ENCODE measurements at regions not wholly inside any gene's neighbourhood (a gene's known extent, or its start where the extent isn't known, plus 50 kb on each side); places are given as distances from the start of the nearest gene placed in this dataset.

GRCh38 chr10:4515721-4516120 is 310.3 kb upstream of the AKR1E2 start:
- Histone ChIP-seq H3K27me3 (ENCODE audit: insufficient read depth, low read length) (no peaks in the 10 kb centered on the region), H3K4me1 (ENCODE audit: insufficient read depth, low read length) (no peaks in the 10 kb centered on the region), H3K9ac (ENCODE audit: low read depth, low read length) (no peak overlapping the region), H3K9me3 (ENCODE audit: insufficient read depth, low read depth, low read length) (no peaks in the 10 kb centered on the region), H3K36me3 (ENCODE audit: insufficient read depth, low read depth, low read length) (no peaks in the 10 kb centered on the region), H3K27ac (ENCODE audit: low read length) (no peak overlapping the region), H3K4me3 (ENCODE audit: low read length) (no peak overlapping the region)

- no peak overlapping the region for H3K27ac ChIP-seq (ENCODE audit: low read length)
- H3K4me3 ChIP-seq (ENCODE audit: low read length): no peak overlapping the region
- no peaks in the 10 kb centered on the region for H3K36me3 ChIP-seq (ENCODE audit: insufficient read depth, low read depth, low read length)
- no peaks in the 10 kb centered on the region for H3K27me3 ChIP-seq (ENCODE audit: insufficient read depth, low read length)
- H3K9ac ChIP-seq (ENCODE audit: low read depth, low read length): no peak overlapping the region
- H3K9me3 ChIP-seq (ENCODE audit: insufficient read depth, low read depth, low read length): no peaks in the 10 kb centered on the region
- no peaks in the 10 kb centered on the region for H3K4me1 ChIP-seq (ENCODE audit: insufficient read depth, low read length)
These were observed 311.4 kb upstream of the AKR1E2 start for GRCh38 chr10:4514445-4515108.

- H3K27me3 ChIP-seq (ENCODE audit: insufficient read depth, low read length): no peaks in the 10 kb centered on the region
- H3K9me3 ChIP-seq (ENCODE audit: insufficient read depth, low read depth, low read length): no peaks in the 10 kb centered on the region
- no peak overlapping the region for H3K4me3 ChIP-seq (ENCODE audit: low read length)
- no peaks in the 10 kb centered on the region for H3K36me3 ChIP-seq (ENCODE audit: insufficient read depth, low read depth, low read length)
- H3K9ac ChIP-seq (ENCODE audit: low read depth, low read length): no peak overlapping the region
- no peak overlapping the region for H3K27ac ChIP-seq (ENCODE audit: low read length)
- no peaks in the 10 kb centered on the region for H3K4me1 ChIP-seq (ENCODE audit: insufficient read depth, low read length)
These were observed 313.3 kb upstream of the AKR1E2 start for GRCh38 chr10:4512671-4513240.

- H3K9me3 ChIP-seq (ENCODE audit: insufficient read depth, low read depth, low read length): no peaks in the 10 kb centered on the region
- H3K27ac ChIP-seq (ENCODE audit: low read length): no peak overlapping the region
- H3K27me3 ChIP-seq (ENCODE audit: insufficient read depth, low read length): no peaks in the 10 kb centered on the region
- no peaks in the 10 kb centered on the region for H3K36me3 ChIP-seq (ENCODE audit: insufficient read depth, low read depth, low read length)
- H3K9ac ChIP-seq (ENCODE audit: low read depth, low read length): no peak overlapping the region
- H3K4me1 ChIP-seq (ENCODE audit: insufficient read depth, low read length): no peaks in the 10 kb centered on the region
- H3K4me3 ChIP-seq (ENCODE audit: low read length): no peak overlapping the region
These were observed 313.8 kb upstream of the AKR1E2 start for GRCh38 chr10:4512196-4512595.

- no peaks in the 10 kb centered on the region for H3K4me1 ChIP-seq (ENCODE audit: insufficient read depth, low read length)
- H3K4me3 ChIP-seq (ENCODE audit: low read length): no peak overlapping the region
- no peak overlapping the region for H3K27ac ChIP-seq (ENCODE audit: low read length)
- no peaks in the 10 kb centered on the region for H3K9me3 ChIP-seq (ENCODE audit: insufficient read depth, low read depth, low read length)
- H3K27me3 ChIP-seq (ENCODE audit: insufficient read depth, low read length): no peaks in the 10 kb centered on the region
- H3K36me3 ChIP-seq (ENCODE audit: insufficient read depth, low read depth, low read length): no peaks in the 10 kb centered on the region
- H3K9ac ChIP-seq (ENCODE audit: low read depth, low read length): no peak overlapping the region
These were observed 314.5 kb upstream of the AKR1E2 start for GRCh38 chr10:4511509-4511908.

GRCh38 chr10:4509405-4509804 is 316.6 kb upstream of the AKR1E2 start:
- H3K27ac ChIP-seq (ENCODE audit: low read length): no peak overlapping the region
- no peak overlapping the region for H3K9ac ChIP-seq (ENCODE audit: low read depth, low read length)
- H3K36me3 ChIP-seq (ENCODE audit: insufficient read depth, low read depth, low read length): no peaks in the 10 kb centered on the region
- no peaks in the 10 kb centered on the region for H3K9me3 ChIP-seq (ENCODE audit: insufficient read depth, low read depth, low read length)
- H3K4me1 ChIP-seq (ENCODE audit: insufficient read depth, low read length): no peaks in the 10 kb centered on the region
- H3K27me3 ChIP-seq (ENCODE audit: insufficient read depth, low read length): no peaks in the 10 kb centered on the region
- no peak overlapping the region for H3K4me3 ChIP-seq (ENCODE audit: low read length)

- Histone ChIP-seq H3K36me3 (ENCODE audit: insufficient read depth, low read depth, low read length) (no peaks in the 10 kb centered on the region), H3K4me3 (ENCODE audit: low read length) (no peak overlapping the region), H3K4me1 (ENCODE audit: insufficient read depth, low read length) (peaks cover 9% of the 10 kb centered on the region; the same call in 1 of the 2 replicates), H3K27ac (ENCODE audit: low read length) (no peak overlapping the region), H3K9me3 (ENCODE audit: insufficient read depth, low read depth, low read length) (no peaks in the 10 kb centered on the region), H3K9ac (ENCODE audit: low read depth, low read length) (no peak overlapping the region), H3K27me3 (ENCODE audit: insufficient read depth, low read length) (no peaks in the 10 kb centered on the region)
These were observed 319.9 kb upstream of the AKR1E2 start for GRCh38 chr10:4506095-4506494.

- H3K9ac ChIP-seq (ENCODE audit: low read depth, low read length): no peak overlapping the region
- no peaks in the 10 kb centered on the region for H3K27me3 ChIP-seq (ENCODE audit: insufficient read depth, low read length)
- no peak overlapping the region for H3K4me3 ChIP-seq (ENCODE audit: low read length)
- H3K9me3 ChIP-seq (ENCODE audit: insufficient read depth, low read depth, low read length): no peaks in the 10 kb centered on the region
- no peak overlapping the region for H3K27ac ChIP-seq (ENCODE audit: low read length)
- no peaks in the 10 kb centered on the region for H3K36me3 ChIP-seq (ENCODE audit: insufficient read depth, low read depth, low read length)
- H3K4me1 ChIP-seq (ENCODE audit: insufficient read depth, low read length): peaks cover 12% of the 10 kb centered on the region; the same call in 1 of the 2 replicates
These were observed 321.5 kb upstream of the AKR1E2 start for GRCh38 chr10:4504550-4504949.

GRCh38 chr10:4503076-4503475 is 322.9 kb upstream of the AKR1E2 start:
- no peaks in the 10 kb centered on the region for H3K9me3 ChIP-seq (ENCODE audit: insufficient read depth, low read depth, low read length)
- H3K27ac ChIP-seq (ENCODE audit: low read length): no peak overlapping the region
- peaks cover 12% of the 10 kb centered on the region; the same call in 1 of the 2 replicates for H3K4me1 ChIP-seq (ENCODE audit: insufficient read depth, low read length)
- no peak overlapping the region for H3K4me3 ChIP-seq (ENCODE audit: low read length)
- H3K9ac ChIP-seq (ENCODE audit: low read depth, low read length): no peak overlapping the region
- H3K36me3 ChIP-seq (ENCODE audit: insufficient read depth, low read depth, low read length): no peaks in the 10 kb centered on the region
- no peaks in the 10 kb centered on the region for H3K27me3 ChIP-seq (ENCODE audit: insufficient read depth, low read length)

GRCh38 chr10:4501306-4501705 is 324.7 kb upstream of the AKR1E2 start:
- no peak overlapping the region for H3K9ac ChIP-seq (ENCODE audit: low read depth, low read length)
- H3K4me3 ChIP-seq (ENCODE audit: low read length): no peak overlapping the region
- H3K27ac ChIP-seq (ENCODE audit: low read length): no peak overlapping the region
- H3K36me3 ChIP-seq (ENCODE audit: insufficient read depth, low read depth, low read length): no peaks in the 10 kb centered on the region
- H3K9me3 ChIP-seq (ENCODE audit: insufficient read depth, low read depth, low read length): no peaks in the 10 kb centered on the region
- no peaks in the 10 kb centered on the region for H3K27me3 ChIP-seq (ENCODE audit: insufficient read depth, low read length)
- peaks cover 12% of the 10 kb centered on the region; the same call in 1 of the 2 replicates for H3K4me1 ChIP-seq (ENCODE audit: insufficient read depth, low read length)

- H3K27me3 ChIP-seq (ENCODE audit: insufficient read depth, low read length): no peaks in the 10 kb centered on the region
- no peak overlapping the region for H3K4me3 ChIP-seq (ENCODE audit: low read length)
- H3K36me3 ChIP-seq (ENCODE audit: insufficient read depth, low read depth, low read length): no peaks in the 10 kb centered on the region
- H3K9me3 ChIP-seq (ENCODE audit: insufficient read depth, low read depth, low read length): no peaks in the 10 kb centered on the region
- H3K4me1 ChIP-seq (ENCODE audit: insufficient read depth, low read length): peaks cover 12% of the 10 kb centered on the region; the same call in 1 of the 2 replicates
- H3K9ac ChIP-seq (ENCODE audit: low read depth, low read length): no peak overlapping the region
- no peak overlapping the region for H3K27ac ChIP-seq (ENCODE audit: low read length)
These were observed 327.2 kb upstream of the AKR1E2 start for GRCh38 chr10:4498711-4499251.

- H3K9me3 ChIP-seq (ENCODE audit: insufficient read depth, low read depth, low read length): 0 out of 2 replicates have a peak, but pooled peaks cover 3% of the 10 kb centered on the region
- H3K27ac ChIP-seq (ENCODE audit: low read length): no peak overlapping the region
- no peak overlapping the region for H3K4me3 ChIP-seq (ENCODE audit: low read length)
- no peaks in the 10 kb centered on the region for H3K36me3 ChIP-seq (ENCODE audit: insufficient read depth, low read depth, low read length)
- H3K4me1 ChIP-seq (ENCODE audit: insufficient read depth, low read length): no peaks in the 10 kb centered on the region
- H3K27me3 ChIP-seq (ENCODE audit: insufficient read depth, low read length): no peaks in the 10 kb centered on the region
- no peak overlapping the region for H3K9ac ChIP-seq (ENCODE audit: low read depth, low read length)
These were observed 331.5 kb upstream of the AKR1E2 start for GRCh38 chr10:4494551-4494950.
